ENCODE measurements at regions not wholly inside any gene's neighbourhood (a gene's known extent, or its start where the extent isn't known, plus 50 kb on each side); places are given as distances from the start of the nearest gene placed in this dataset.

GRCh38 chr5:32973646-32974045 is 262.5 kb downstream of the NPR3 start:
- no peak overlapping the region for H3K4me3 ChIP-seq (ENCODE audit: low read depth in 1 of 3, low read length in 3 of 3)
- H3K27ac ChIP-seq (ENCODE audit: low read depth in 1 of 2, low read length in 2 of 2): no peak overlapping the region
- no peaks in the 10 kb centered on the region for H3K36me3 ChIP-seq (ENCODE audit: control insufficient read depth in 4 of 4, insufficient read depth in 3 of 4, low read depth in 1 of 4, low read length in 3 of 4)
- no peak overlapping the region for H3K9ac ChIP-seq (ENCODE audit: low read depth in 1 of 2, low read length in 2 of 2)
- no peaks in the 10 kb centered on the region for H3K9me3 ChIP-seq (ENCODE audit: control insufficient read depth in 4 of 4, low read length in 3 of 4)
- H3K27me3 ChIP-seq (ENCODE audit: control insufficient read depth in 4 of 4, insufficient read depth in 4 of 4, low read length in 3 of 4): no peaks in the 10 kb centered on the region
- DNase-seq (ENCODE audit: low spot score): no peak
- H3K4me1 ChIP-seq (ENCODE audit: control insufficient read depth in 4 of 4, insufficient read depth in 4 of 4, low read length in 3 of 4): no peaks in the 10 kb centered on the region
- TF ChIP-seq, protein P1, sequence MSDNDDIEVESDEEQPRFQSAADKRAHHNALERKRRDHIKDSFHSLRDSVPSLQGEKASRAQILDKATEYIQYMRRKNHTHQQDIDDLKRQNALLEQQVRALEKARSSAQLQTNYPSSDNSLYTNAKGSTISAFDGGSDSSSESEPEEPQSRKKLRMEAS (IDR thresholded peaks at IDR 0.05): no peak
- TF ChIP-seq SP1 (IDR thresholded peaks at IDR 0.05) (no peak), FOXA1 (IDR thresholded peaks at IDR 0.05) (no peak), CTCF (IDR thresholded peaks at IDR 0.05; ENCODE audit: low read depth, low read length, missing input control) (no peak), NR2F2 (IDR thresholded peaks at IDR 0.05) (no peak), FOXA2 (IDR thresholded peaks at IDR 0.05) (no peak), ATF3 (IDR thresholded peaks at IDR 0.05) (no peak), HNF4G (IDR thresholded peaks at IDR 0.05) (no peak), YY1 (IDR thresholded peaks at IDR 0.05) (no peak), GABPA (IDR thresholded peaks at IDR 0.05 in 1 of 2, conservative IDR thresholded peaks at IDR 0.05 in 1 of 2) (no peak), RAD21 (IDR thresholded peaks at IDR 0.05) (no peak), REST (IDR thresholded peaks at IDR 0.05) (no peak)
- TF ChIP-seq, protein P2, sequence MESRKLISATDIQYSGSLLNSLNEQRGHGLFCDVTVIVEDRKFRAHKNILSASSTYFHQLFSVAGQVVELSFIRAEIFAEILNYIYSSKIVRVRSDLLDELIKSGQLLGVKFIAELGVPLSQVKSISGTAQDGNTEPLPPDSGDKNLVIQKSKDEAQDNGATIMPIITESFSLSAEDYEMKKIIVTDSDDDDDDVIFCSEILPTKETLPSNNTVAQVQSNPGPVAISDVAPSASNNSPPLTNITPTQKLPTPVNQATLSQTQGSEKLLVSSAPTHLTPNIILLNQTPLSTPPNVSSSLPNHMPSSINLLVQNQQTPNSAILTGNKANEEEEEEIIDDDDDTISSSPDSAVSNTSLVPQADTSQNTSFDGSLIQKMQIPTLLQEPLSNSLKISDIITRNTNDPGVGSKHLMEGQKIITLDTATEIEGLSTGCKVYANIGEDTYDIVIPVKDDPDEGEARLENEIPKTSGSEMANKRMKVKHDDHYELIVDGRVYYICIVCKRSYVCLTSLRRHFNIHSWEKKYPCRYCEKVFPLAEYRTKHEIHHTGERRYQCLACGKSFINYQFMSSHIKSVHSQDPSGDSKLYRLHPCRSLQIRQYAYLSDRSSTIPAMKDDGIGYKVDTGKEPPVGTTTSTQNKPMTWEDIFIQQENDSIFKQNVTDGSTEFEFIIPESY (IDR thresholded peaks at IDR 0.05): no peak

DNA sequence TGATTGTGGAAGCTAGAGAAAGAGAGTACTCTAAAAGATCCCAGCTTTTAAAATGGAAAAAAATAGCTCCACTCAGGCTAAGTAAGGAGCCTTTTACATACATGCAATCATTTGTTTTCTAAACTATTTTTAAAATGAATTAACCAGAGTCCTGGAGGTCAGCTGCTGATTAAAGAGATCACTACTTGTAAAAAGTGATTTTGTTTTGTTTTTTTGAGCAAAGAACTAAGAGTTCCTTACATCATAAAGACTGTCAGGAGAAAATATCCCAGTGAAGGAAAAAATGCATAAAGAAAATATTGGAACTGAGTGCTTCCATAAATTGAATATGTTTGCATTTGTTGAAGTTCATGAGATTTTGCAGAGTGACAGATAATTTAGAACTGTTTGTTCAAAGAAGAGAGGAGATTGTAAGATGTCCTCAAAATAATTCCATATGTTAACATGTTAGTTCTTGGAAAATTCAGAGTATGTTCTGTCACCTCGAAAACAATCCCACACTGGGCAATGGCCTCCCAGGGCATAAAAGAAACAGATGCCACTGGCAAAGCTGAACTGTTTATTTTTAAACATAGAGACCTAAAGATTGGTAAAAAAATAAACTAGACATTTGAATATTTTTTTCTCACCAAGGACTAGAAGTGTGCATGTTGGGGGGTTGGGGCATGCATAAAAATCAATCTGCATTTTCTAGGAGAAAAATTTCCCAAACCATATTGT is 264.7 kb downstream of the NPR3 start:
- no peaks in the 10 kb centered on the region for H3K27me3 ChIP-seq (ENCODE audit: control insufficient read depth in 4 of 4, insufficient read depth in 4 of 4, low read length in 3 of 4)
- no peaks in the 10 kb centered on the region for H3K9me3 ChIP-seq (ENCODE audit: control insufficient read depth in 4 of 4, low read length in 3 of 4)
- H3K27ac ChIP-seq (ENCODE audit: low read depth in 1 of 2, low read length in 2 of 2): no peak overlapping the region
- no peaks in the 10 kb centered on the region for H3K36me3 ChIP-seq (ENCODE audit: control insufficient read depth in 4 of 4, insufficient read depth in 3 of 4, low read depth in 1 of 4, low read length in 3 of 4)
- WGBS: 85% methylated on average over 1 of the region's 1 CpG
- DNase-seq (ENCODE audit: low spot score): no peak
- no peak overlapping the region for H3K4me3 ChIP-seq (ENCODE audit: low read depth in 1 of 3, low read length in 3 of 3)
- H3K9ac ChIP-seq (ENCODE audit: low read depth in 1 of 2, low read length in 2 of 2): no peak overlapping the region
- H3K4me1 ChIP-seq (ENCODE audit: control insufficient read depth in 4 of 4, insufficient read depth in 4 of 4, low read length in 3 of 4): no peaks in the 10 kb centered on the region
- TF ChIP-seq EGR1 (IDR thresholded peaks at IDR 0.05; ENCODE audit: low read depth in 2 of 2) (no peak), FOXA2 (IDR thresholded peaks at IDR 0.05) (no peak), YY1 (IDR thresholded peaks at IDR 0.05) (no peak), CTCF (IDR thresholded peaks at IDR 0.05; ENCODE audit: low read depth, low read length, missing input control) (no peak), NR2F2 (IDR thresholded peaks at IDR 0.05) (no peak), HNF4G (IDR thresholded peaks at IDR 0.05) (no peak), RXRA (IDR thresholded peaks at IDR 0.05) (no peak), RAD21 (IDR thresholded peaks at IDR 0.05) (no peak), TAF1 (conservative IDR thresholded peaks at IDR 0.05) (no peak), HNF4A (conservative IDR thresholded peaks at IDR 0.05) (no peak), SP1 (IDR thresholded peaks at IDR 0.05) (no peak), ATF3 (IDR thresholded peaks at IDR 0.05) (no peak), GABPA (IDR thresholded peaks at IDR 0.05 in 1 of 2, conservative IDR thresholded peaks at IDR 0.05 in 1 of 2) (no peak), FOXA1 (IDR thresholded peaks at IDR 0.05) (no peak)
- TF ChIP-seq, protein P1 (IDR thresholded peaks at IDR 0.05): no peak
- TF ChIP-seq, protein P2 (IDR thresholded peaks at IDR 0.05): no peak
